Esophagus mucosa (tissue), 1 donor: ENCODE measurements at regions not wholly inside any gene's neighbourhood (a gene's known extent, or its start where the extent isn't known, plus 50 kb on each side); places are given as distances from the start of the nearest gene placed in this dataset.
"Not testable (repeated sequence)": the region's sequence is repeated elsewhere in the genome, so short reads cannot be mapped to it uniquely, and the experiment has no call there.

Experiments used
- ATAC-seq: fragments of 200-7000 bp; cut with Tn5 transposase; one replicate; pipeline ENCODE4 v1.9.1; 2020
- donor health status: DM: yes; HTN: yes; CAD: no.

DNA sequence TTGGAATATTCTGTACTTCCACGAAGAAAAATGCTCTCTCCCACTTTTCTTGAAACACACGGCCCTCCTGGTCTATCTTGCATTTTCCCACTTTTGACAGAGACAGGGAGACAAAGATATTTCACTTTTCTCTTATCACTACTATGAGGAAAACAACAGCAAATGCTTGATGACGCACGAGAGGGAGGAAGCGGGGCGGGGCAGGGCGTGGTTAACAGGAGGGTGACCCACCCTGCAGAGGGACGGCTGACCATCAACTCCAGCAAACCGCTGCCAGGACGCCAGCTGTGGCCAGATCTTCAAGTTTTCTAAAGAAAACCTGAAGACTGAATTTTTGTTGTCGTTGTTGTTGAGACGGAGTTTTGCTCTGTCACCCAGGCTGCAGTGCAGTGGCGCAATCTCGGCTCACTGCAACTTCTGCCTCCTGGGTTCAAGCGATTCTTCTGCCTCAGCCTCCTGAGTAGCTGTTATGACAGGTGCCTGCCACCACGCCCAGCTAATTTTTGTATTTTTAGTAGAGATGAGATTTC lies 63.8 kb downstream of the NSUN5 start:
- ATAC-seq = not testable (repeated sequence)

DNA sequence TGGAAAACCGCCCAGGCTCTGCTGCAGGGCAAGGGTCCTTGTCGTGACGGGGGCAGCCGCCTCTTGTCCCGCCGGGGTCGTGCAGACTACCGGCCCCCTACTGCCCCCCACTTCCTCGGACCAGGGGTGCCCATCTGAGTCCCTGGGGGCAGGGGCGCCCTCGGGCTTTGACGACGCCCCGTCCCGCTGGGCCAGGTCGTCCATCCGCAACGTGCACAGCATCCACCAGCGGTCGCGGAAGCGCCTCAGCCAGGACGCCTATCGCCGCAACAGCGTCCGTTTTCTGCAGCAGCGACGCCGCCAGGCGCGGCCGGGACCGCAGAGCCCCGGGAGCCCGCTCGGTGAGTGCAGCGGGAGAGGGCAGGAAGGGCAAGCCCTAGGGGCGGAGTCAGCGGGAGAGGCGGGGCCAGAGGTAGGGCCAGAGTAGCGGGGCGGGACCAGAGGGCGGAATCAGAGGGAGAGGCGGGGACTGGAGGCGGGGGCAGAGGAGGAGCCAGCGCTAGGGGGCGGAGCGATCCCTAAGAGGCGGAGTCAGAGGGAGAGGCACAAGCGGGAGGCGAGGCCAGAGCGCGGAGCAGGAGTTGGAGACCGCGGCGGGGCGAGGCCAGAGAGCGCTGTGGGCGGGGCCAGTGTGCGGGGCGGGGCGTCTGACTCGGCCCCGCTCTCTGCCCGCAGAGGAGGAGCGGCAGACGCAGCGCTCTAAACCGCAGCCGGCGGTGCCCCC lies 73.5 kb downstream of the NSUN5 start:
- peak; percentile 98 for ATAC-seq

DNA sequence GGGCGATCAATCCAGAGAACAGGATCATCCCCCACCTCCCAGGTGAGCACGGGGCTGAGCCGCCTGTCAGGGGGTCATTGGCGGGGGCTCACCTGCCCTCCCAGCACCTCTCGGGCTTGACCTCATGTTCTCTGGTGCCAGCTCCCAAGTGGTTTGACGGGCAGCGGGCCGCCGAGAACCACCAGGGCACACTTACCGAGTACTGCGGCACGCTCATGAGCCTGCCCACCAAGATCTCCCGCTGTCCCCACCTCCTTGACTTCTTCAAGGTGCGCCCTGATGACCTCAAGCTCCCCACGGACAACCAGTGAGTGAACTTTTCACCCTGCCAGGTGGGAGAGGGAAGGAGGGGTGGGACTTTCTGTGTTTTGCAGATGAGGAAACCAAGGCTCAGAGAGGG lies 82.9 kb downstream of the NSUN5 start:
- not testable (repeated sequence) for ATAC-seq

GRCh38 chr7:73221724-73222123 lies 86.9 kb downstream of the NSUN5 start:
- not testable (repeated sequence) for ATAC-seq

DNA sequence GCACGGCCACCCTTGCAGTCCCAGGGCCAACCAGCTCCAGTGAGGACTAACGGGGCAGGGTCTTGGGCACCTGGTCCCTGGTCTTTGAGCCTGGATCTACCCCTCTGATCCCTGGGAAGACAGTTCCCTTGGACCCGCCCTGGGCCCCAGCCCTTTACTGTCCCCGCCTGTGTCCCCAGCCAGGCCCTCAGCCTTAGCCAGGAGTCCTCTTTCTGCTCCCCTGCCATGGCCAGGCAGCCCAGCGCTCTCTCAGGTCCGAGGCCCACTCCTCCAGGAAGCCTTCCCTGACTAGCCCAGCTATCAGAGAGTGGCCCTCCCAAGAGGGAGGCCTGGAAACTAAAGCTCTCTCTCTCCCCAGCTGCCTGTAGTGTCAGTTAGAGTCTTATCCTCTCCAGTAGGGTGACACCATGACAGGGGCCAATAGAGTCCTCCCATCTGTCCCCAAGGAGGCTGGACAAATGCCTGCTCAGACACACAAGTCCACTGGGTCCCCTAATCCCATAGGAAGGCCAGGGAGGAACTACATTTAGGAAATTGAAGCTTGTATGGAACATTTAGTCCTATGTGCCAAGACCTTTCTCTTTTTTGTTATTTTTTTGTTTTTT lies 87.8 kb downstream of the NSUN5 start:
- ATAC-seq = not testable (repeated sequence)

- peak; percentile 66 for ATAC-seq
Observed at GRCh38 chr7:73220357-73220756, 88.3 kb downstream of the NSUN5 start.

GRCh38 chr7:73218802-73219201 lies 89.8 kb downstream of the NSUN5 start:
- not testable (repeated sequence) for ATAC-seq

GRCh38 chr7:73216046-73216675 lies 92.5 kb downstream of the NSUN5 start:
- peak; percentile 42 for ATAC-seq

DNA sequence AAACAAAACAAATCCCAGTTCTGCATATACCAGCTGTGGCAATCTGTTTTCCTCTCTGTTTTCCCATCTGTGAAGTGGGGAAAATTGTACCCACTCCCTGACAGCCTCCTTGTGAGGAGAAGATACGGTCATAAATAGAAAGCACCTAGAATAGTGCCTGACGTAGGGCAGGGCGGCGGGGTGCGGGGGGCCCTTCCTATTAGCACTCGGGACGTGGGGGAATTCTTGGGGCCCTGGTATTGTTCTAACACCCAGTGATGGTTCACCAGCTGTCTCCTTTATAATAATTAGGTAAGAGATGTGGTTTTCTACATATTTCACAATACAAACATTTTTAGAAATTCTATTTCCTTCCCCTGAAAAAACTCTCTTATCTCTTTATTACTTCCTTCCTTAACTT lies 93.4 kb downstream of the NSUN5 start:
- not testable (repeated sequence) for ATAC-seq

DNA sequence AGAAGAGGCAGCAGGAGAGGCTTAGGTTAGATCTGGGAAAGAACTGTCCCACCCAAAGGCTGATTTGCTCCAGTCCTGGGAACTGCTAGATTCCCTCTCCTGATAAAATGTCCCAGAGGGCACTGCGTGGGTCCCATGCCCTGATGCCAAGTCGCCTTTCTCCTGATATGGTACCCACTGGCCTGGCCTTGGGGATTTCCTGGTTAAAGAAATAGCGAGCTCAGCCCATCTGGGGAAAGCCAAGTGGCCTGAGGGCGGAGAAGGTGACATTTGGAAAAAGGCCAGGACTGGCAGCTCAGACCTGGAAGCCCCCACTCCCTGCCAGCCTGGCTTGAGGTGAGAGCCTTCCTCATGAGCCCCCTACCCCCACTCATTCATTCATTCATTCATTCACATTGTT lies 94.2 kb downstream of the NSUN5 start:
- ATAC-seq = not testable (repeated sequence)

DNA sequence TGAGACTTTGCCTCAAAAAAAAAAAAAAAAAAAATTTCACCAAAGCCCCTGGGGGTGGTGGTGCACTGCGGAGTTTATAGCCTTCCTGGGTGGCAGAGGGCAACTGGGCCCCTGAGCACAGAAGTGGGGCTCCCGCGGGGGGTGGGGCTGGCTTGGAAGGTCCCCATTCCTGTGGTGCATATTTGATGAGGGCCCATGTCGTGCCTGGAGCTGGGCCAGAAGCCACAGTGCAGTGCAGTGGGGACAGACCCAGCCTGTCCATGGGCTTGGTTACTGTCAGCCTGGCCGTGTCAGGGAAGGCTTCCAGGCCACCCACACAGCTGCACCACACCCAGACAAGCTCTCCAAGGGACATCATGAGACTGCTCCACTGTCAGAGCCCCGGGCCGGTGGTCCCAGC lies 95.5 kb downstream of the NSUN5 start:
- ATAC-seq = peak; percentile 44

DNA sequence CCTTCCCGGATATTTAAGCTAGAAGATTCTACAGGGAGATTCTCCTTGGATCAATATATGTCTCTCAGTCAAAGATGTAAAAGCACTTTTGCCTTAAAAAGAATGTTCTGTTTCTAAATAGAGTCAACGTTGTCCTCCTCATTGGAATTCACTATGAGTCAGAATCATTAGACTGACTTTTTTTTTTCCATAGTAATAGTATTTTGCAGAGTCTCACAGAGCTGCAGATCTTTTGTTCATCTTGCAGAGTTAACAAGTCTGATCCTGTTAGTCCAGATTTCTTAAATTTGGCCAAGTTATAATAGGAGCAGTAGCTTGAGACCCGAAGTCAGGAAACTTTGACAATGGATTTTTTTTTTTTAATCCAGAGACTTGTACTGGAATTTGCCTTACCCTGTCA lies 103.0 kb downstream of the NSUN5 start:
- ATAC-seq = peak; percentile 51

GRCh38 chr7:73204898-73205297 lies 103.7 kb downstream of the NSUN5 start:
- ATAC-seq = peak; percentile 55

- peak; percentile 87 for ATAC-seq
Observed at GRCh38 chr7:73203312-73203711, 105.3 kb downstream of the NSUN5 start.

DNA sequence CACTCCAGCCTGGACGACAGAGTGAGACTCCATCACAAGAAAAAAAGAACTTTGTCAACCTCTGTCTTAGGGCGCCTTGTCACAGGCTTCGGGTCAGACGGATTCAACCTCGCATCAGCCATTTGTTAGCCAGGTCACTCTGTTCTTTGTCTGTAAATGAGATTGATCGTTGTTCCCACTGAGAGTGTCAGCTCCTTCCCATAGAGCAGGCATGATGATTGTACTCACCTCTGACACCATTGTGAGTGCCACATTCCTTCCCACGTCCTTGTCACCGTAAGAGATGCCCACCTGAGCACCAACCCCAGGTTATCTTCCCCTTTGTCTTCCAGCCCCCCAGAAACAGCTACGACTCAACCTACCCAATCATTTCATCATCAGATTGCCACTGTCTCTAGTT lies 107.4 kb downstream of the NSUN5 start:
- ATAC-seq = not testable (repeated sequence)

GRCh38 chr7:73200518-73201099 lies 108.0 kb downstream of the NSUN5 start:
- ATAC-seq = peak; percentile 74

GRCh38 chr7:73193991-73194390 lies 108.2 kb upstream of the SPDYE9 start:
- not testable (repeated sequence) for ATAC-seq

GRCh38 chr7:73190483-73191155 lies 104.8 kb upstream of the SPDYE9 start:
- ATAC-seq = peak; percentile 81

DNA sequence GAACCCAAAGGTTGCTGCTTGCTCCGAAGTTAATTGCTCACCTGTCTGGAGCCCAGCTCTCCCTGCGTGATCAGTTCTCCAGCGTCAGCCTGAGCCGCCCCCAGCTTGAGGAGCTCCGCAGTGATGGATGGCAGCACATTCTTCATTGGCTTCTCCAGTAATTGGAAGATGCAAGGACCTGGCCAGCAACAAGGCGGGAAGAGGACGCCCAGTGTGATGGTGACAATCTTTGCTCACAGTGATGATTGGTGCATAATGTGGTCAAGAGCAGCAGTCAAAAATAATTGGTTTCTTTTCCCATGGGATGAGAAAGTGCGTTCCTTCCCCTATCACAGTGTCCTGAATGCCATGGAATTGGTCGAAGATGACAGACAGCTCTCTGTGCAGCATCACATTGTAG lies 102.4 kb upstream of the SPDYE9 start:
- not testable (repeated sequence) for ATAC-seq

- ATAC-seq = peak; percentile 4
Observed at GRCh38 chr7:73186589-73187309, 100.9 kb upstream of the SPDYE9 start.

- not testable (repeated sequence) for ATAC-seq
Observed at GRCh38 chr7:73176813-73177212, 91.0 kb upstream of the SPDYE9 start.

- ATAC-seq = not testable (repeated sequence)
Observed at GRCh38 chr7:73175322-73175721, 89.5 kb upstream of the SPDYE9 start.
